ENCODE measurements at regions not wholly inside any gene's neighbourhood (a gene's known extent, or its start where the extent isn't known, plus 50 kb on each side); places are given as distances from the start of the nearest gene placed in this dataset.

- no peak for DNase-seq
- in situ Hi-C loops (cut with HindIII; ENCODE audit: low pct_ligation_motif_present, low pct_unique_long_range_greater_than_20kb, low sequenced_read_pairs): no loop called here
These were observed 1209.6 kb downstream of the PCDH7 start for GRCh38 chr4:31929676-31930345.

- in situ Hi-C loops (cut with HindIII; ENCODE audit: low pct_ligation_motif_present, low pct_unique_long_range_greater_than_20kb, low sequenced_read_pairs): no loop called here
- no peak for DNase-seq
These were observed 1226.3 kb downstream of the PCDH7 start for GRCh38 chr4:31946456-31946855.

DNA sequence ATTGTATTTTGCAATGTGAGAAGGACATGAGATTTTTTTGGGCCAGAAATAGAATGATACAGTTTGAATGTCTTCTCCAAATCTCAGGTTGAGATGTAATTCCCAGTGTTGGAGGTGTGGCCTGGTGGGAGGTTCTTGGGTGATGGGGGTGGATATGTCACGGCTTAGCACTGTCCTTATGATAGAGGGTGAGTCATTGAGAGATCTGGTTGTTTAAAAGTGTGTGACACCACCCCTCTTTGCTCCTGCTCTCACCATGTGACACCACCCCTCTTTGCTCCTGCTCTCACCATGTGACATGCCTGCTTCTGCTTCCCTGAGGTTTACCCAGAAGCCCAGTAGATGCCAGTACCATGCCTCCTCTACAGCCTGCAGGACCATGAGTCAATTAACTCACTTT is 1226.9 kb downstream of the PCDH7 start:
- no peak for DNase-seq
- in situ Hi-C loops (cut with HindIII; ENCODE audit: low pct_ligation_motif_present, low pct_unique_long_range_greater_than_20kb, low sequenced_read_pairs): no loop called here

- no peak for DNase-seq
- in situ Hi-C loops (cut with HindIII; ENCODE audit: low pct_ligation_motif_present, low pct_unique_long_range_greater_than_20kb, low sequenced_read_pairs): no loop called here
These were observed 1228.9 kb downstream of the PCDH7 start for GRCh38 chr4:31949045-31949444.

DNA sequence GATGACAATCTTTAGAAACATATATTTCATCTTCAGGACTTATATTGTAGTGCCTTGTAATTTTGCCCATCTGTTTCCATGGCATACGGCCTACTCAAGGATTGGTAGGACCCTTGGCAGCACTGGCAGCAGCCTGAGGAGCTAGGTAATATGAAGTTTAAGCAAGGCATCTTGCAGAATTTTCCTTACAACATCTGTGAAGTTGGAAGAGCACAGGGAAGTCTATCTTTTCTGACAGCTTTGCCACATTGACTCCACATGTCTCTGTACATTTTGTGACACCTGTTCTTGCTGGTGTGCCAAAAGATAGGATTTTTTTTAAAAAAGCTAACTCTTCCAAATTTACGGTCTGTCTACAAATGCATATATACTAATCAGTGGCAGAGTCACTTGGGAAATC is 1235.2 kb downstream of the PCDH7 start:
- DNase-seq: no peak
- in situ Hi-C loops (cut with HindIII; ENCODE audit: low pct_ligation_motif_present, low pct_unique_long_range_greater_than_20kb, low sequenced_read_pairs): no loop called here

GRCh38 chr4:31959972-31960371 is 1239.8 kb downstream of the PCDH7 start:
- in situ Hi-C loops (cut with HindIII; ENCODE audit: low pct_ligation_motif_present, low pct_unique_long_range_greater_than_20kb, low sequenced_read_pairs): no loop called here

GRCh38 chr4:31964685-31965084 is 1244.5 kb downstream of the PCDH7 start:
- in situ Hi-C loops (cut with HindIII; ENCODE audit: low pct_ligation_motif_present, low pct_unique_long_range_greater_than_20kb, low sequenced_read_pairs): no loop called here
- no peak for DNase-seq

More at GRCh38 chr4:31959972-31960371, 1239.8 kb downstream of the PCDH7 start:
- no peak for DNase-seq

GRCh38 chr4:31968842-31969241 is 1248.7 kb downstream of the PCDH7 start:
- in situ Hi-C loops (cut with HindIII; ENCODE audit: low pct_ligation_motif_present, low pct_unique_long_range_greater_than_20kb, low sequenced_read_pairs): no loop called here
- DNase-seq: no peak

DNA sequence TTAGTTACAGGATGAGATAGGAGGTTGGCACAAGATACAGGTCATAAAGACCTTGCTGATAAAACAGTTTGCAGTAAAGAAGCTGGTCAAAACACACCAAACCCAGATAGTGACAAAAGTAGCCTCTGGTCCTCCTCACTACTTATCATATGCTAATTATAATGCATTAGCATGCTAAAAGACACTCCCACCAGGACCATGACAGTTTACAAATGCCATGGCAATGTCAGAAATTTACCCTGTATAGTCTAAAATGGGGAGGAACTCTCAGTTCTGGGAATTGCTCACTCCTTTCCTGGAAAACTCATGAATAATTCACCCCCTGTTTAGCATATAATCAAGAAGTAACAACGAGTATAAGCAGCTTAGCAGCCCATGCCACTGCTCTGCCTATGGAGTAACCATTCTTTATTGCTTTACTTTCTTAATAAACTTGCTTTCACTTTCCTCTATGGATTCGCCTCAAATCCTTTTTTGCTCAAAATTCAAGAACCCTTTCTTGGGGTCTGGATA is 1254.4 kb downstream of the PCDH7 start:
- DNase-seq: no peak
- in situ Hi-C loops (cut with HindIII; ENCODE audit: low pct_ligation_motif_present, low pct_unique_long_range_greater_than_20kb, low sequenced_read_pairs): no loop called here

GRCh38 chr4:31979988-31980387 is 1259.8 kb downstream of the PCDH7 start:
- no peak for DNase-seq
- in situ Hi-C loops (cut with HindIII; ENCODE audit: low pct_ligation_motif_present, low pct_unique_long_range_greater_than_20kb, low sequenced_read_pairs): no loop called here

- in situ Hi-C loops (cut with HindIII; ENCODE audit: low pct_ligation_motif_present, low pct_unique_long_range_greater_than_20kb, low sequenced_read_pairs): no loop called here
- no peak for DNase-seq
These were observed 1263.1 kb downstream of the PCDH7 start for GRCh38 chr4:31983246-31983645.

GRCh38 chr4:31983677-31984076 is 1263.5 kb downstream of the PCDH7 start:
- in situ Hi-C loops (cut with HindIII; ENCODE audit: low pct_ligation_motif_present, low pct_unique_long_range_greater_than_20kb, low sequenced_read_pairs): no loop called here
- DNase-seq: no peak

DNA sequence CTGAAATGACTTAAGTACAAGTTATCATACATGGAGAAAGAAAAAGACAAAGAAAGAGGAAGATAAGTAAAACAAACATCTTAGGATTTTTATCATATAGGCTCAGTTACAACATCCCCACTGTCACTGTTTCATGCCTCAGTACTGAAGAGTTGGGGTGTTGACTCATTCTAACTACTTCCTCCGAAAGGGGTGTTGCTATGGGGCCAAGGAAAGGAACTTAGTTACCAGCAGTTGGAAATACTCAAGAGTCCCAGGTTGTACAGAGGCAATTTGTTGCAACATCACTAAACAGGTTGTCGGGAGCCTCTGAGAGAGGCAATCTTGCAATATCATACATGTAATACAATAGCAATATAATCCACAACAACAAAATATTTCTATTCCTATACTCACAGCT is 1264.7 kb downstream of the PCDH7 start:
- in situ Hi-C loops (cut with HindIII; ENCODE audit: low pct_ligation_motif_present, low pct_unique_long_range_greater_than_20kb, low sequenced_read_pairs): no loop called here

DNA sequence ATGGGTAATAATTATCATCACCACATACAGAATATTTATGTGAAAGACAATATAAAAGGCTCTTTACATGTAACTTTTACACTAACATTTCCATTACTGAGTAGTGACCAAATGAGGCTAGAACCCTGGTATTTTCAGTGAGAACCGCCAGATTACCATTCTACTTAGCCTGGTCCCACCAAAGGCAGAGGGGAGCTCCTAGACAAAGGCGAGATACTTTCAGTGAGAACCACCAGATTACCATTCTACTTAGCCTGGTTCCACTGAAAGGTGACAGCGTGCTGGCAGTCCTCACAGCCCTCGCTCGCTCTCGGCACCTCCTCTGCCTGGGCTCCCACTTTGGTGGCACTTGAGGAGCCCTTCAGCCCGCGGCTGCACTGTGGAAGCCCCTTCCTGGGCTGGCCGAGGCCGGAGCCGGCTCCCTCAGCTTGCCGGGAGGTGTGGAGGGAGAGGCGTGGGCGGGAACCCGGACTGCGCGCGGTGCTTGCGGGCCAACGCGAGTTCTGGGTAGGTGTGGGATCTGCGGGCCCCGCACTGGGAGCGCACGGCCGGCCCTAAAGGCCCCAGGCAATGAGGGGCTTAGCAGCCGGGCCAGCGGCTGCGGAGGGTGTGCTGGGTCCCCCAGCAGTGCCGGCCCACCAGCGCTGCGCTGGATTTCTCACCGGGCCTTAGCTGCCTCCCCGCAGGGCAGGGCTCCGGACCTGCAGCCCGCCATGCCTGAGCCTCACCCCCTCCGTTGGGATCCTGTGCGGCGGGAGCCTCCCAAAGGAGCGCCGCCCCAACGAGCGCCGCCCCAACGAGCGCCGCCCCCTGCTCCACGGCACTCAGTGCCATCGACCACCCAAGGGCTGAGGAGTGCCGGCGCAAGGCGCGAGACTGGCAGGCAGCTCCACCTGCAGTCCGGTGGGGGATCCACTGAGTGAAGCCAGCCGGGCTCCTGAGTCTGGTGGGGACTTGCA is 1276.1 kb downstream of the PCDH7 start:
- DNase-seq: no peak
- in situ Hi-C loops (cut with HindIII; ENCODE audit: low pct_ligation_motif_present, low pct_unique_long_range_greater_than_20kb, low sequenced_read_pairs): no loop called here

More for the DNA sequence above, 1264.7 kb downstream of the PCDH7 start:
- DNase-seq: no peak

GRCh38 chr4:31998807-31999206 is 1278.6 kb downstream of the PCDH7 start:
- in situ Hi-C loops (cut with HindIII; ENCODE audit: low pct_ligation_motif_present, low pct_unique_long_range_greater_than_20kb, low sequenced_read_pairs): no loop called here
- DNase-seq: no peak

- DNase-seq: no peak
- in situ Hi-C loops (cut with HindIII; ENCODE audit: low pct_ligation_motif_present, low pct_unique_long_range_greater_than_20kb, low sequenced_read_pairs): no loop called here
These were observed 1279.7 kb downstream of the PCDH7 start for GRCh38 chr4:31999848-32000247.

DNA sequence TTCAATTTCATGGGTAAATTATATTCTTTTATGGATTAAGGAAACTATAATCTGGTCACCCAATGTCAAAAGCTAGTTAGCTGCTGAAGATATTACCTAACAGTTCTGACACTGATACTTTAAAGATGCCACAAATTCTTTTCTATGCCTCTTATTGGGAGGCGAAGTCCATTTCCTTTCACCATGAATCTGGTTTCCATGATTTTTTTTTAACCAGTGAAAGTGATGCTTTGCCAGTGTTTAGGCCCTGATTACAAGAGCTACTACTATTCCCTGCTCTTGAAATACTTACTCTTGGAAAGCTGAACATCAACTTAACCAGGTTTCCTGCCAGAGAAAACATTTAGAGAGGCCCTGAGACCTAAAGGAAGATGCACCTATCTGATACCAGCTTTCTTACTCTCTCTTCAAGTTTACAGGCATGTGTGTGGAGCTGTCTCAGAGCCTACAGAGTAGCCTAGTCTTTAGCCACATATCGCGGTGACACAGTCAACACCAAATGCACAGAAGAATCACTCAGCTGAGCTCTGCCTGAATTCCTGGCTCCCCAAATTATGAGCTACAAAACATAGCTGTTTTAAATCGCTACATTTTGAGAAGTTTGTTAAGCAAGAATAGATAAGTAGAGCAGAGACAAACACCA is 1280.8 kb downstream of the PCDH7 start:
- in situ Hi-C loops (cut with HindIII; ENCODE audit: low pct_ligation_motif_present, low pct_unique_long_range_greater_than_20kb, low sequenced_read_pairs): no loop called here
- DNase-seq: no peak

- in situ Hi-C loops (cut with HindIII; ENCODE audit: low pct_ligation_motif_present, low pct_unique_long_range_greater_than_20kb, low sequenced_read_pairs): no loop called here
- DNase-seq: no peak
These were observed 1282.0 kb downstream of the PCDH7 start for GRCh38 chr4:32002037-32002747.

DNA sequence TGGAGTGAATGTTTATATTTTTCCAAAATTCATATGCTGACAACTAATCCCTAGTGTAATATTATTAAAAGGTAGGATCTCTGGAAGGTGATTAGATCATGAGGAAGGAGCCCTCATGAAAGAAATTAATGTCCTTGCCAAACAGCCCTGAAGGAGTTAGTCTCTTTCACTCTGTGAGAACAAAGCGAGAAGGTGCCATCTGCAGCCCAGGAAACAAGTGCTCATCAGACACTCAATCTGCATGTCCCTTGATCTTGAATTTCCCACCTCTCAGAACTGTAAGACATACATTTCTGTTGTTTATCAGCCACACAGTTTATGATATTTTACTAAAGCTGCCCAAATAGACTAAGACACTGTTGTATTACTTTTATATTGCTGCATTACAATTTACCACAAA is 1283.4 kb downstream of the PCDH7 start:
- DNase-seq: no peak
- in situ Hi-C loops (cut with HindIII; ENCODE audit: low pct_ligation_motif_present, low pct_unique_long_range_greater_than_20kb, low sequenced_read_pairs): no loop called here
